ENCODE measurements at regions not wholly inside any gene's neighbourhood (a gene's known extent, or its start where the extent isn't known, plus 50 kb on each side); places are given as distances from the start of the nearest gene placed in this dataset.
A peak's percentile ranks its signal among the peaks of the same experiment; 100 is the strongest.

- Histone ChIP-seq H3K4me1 (peaks cover 39% of the 10 kb centered on the region), H3K9me3 (no peaks in the 10 kb centered on the region), H3K4me3 (no peak overlapping the region), H3K4me2 (no peak overlapping the region), H3K27ac (no peak overlapping the region; a peak in 1 of 6 replicates)
- no peak for TF ChIP-seq ELK1 (IDR thresholded peaks at IDR 0.05; ENCODE audit: low read depth, low read length)
- TF ChIP-seq JUN (IDR thresholded peaks at IDR 0.05), result no peak
- no peak for TF ChIP-seq EHF (CRISPR knock-in tag; IDR thresholded peaks at IDR 0.05)
- no peak for TF ChIP-seq GATA3 (IDR thresholded peaks at IDR 0.05; ENCODE audit: borderline replicate concordance)
- TF ChIP-seq ESRRA (IDR thresholded peaks at IDR 0.05; ENCODE audit: borderline replicate concordance, low read length), result no peak
- TF ChIP-seq TP53 (CRISPR knock-in tag; IDR thresholded peaks at IDR 0.05), result no peak
- TF ChIP-seq CHD4 (IDR thresholded peaks at IDR 0.05; ENCODE audit: borderline replicate concordance), result no peak
- no peak for TF ChIP-seq HDAC2 (IDR thresholded peaks at IDR 0.05)
- no peak for TF ChIP-seq EP300 (IDR thresholded peaks at IDR 0.05)
- no peak for TF ChIP-seq CHD2 (IDR thresholded peaks at IDR 0.05; ENCODE audit: low read length, partially characterized antibody)
- FAIRE-seq (no peak), DNase-seq (ENCODE audit: low read depth in 1 of 2, low spot score in 1 of 2) (no peak), ATAC-seq (peak in 1 of 2 experiments; percentile 31; a peak in 2 of 6 replicates)
- ChIA-PET POLR2A (no interaction called here), CTCF (interaction anchor here (0.6 to 41.5 kb wide), 4 partner anchors 14 to 238 kb away, joined by 3 to 1740 read pairs (median 55); no protein-coding TSS in a partner anchor)
- 70% methylated on average over 15 of the region's 15 CpGs for WGBS (ENCODE audit: missing lambda C conversion rate)
These were observed 53.3 kb upstream of the PRDM11 start for GRCh38 chr11:45092901-45093760.

GRCh38 chr11:45093761-45094455, 52.5 kb upstream of the PRDM11 start:
- FAIRE-seq, result no peak
- no peak for DNase-seq (ENCODE audit: low read depth in 1 of 2, low spot score in 1 of 2)
- ChIA-PET POLR2A (no interaction called here), CTCF (interaction anchor here (8.2 to 41.5 kb wide), 2 partner anchors 13 to 157 kb away, joined by 106 to 1740 read pairs; no protein-coding TSS in a partner anchor)
- H3K27ac ChIP-seq, result no peak overlapping the region
- TF ChIP-seq HOXB5 (CRISPR knock-in tag; IDR thresholded peaks at IDR 0.05), result no peak
- TF ChIP-seq CTCF (IDR thresholded peaks at IDR 0.05), result no peak
- WGBS (ENCODE audit: missing lambda C conversion rate), result 69% methylated on average over 8 of the region's 8 CpGs
- no peak overlapping the region for H3K4me2 ChIP-seq
- no peak overlapping the region for H3K4me3 ChIP-seq
- H3K4me1 ChIP-seq, result peaks cover 37% of the 10 kb centered on the region
- ATAC-seq, result no peak
- no peaks in the 10 kb centered on the region for H3K9me3 ChIP-seq

GRCh38 chr11:45094958-45095690, 51.3 kb upstream of the PRDM11 start:
- FAIRE-seq (no peak), DNase-seq (ENCODE audit: low read depth in 1 of 2, low spot score in 1 of 2) (no peak), ATAC-seq (no peak)
- 71% methylated on average over 10 of the region's 10 CpGs for WGBS (ENCODE audit: missing lambda C conversion rate)
- Histone ChIP-seq H3K4me3 (no peak overlapping the region), H3K9me3 (no peaks in the 10 kb centered on the region), H3K27ac (no peak overlapping the region), H3K4me1 (peaks cover 27% of the 10 kb centered on the region), H3K4me2 (no peak overlapping the region)
- POLR2A ChIA-PET, result no interaction called here
- CTCF ChIA-PET, result interaction anchor here (0.6 to 41.5 kb wide), 8 partner anchors 10 to 957 kb away, joined by 3 to 1740 read pairs (median 3); no protein-coding TSS in a partner anchor
- no peak for TF ChIP-seq REST (IDR thresholded peaks at IDR 0.05)

Measured in A549 (cell line).